ENCODE measurements at regions not wholly inside any gene's neighbourhood (a gene's known extent, or its start where the extent isn't known, plus 50 kb on each side); places are given as distances from the start of the nearest gene placed in this dataset.
A peak's percentile ranks its signal among the peaks of the same experiment; 100 is the strongest.

DNA sequence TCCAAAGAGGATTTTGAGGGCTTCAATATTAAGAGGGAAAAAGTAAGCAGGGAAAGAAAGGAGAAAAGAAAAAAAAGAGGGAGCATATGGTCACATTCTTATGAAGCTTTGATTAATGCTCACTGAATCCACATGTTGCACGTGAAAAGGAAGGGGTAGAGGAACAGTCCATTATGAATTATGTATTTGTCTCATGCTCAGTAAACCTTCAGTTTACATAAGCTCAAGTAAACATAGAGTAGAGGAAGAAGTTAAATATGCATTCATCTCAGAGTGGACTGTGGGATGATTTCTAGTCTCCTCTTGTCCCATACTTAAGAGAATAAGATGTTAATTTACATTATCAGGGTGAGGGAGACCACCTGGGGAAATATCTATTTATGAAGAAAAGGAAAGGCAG is 334.5 kb downstream of the IPO8 start:
- no peak for TF ChIP-seq Cebpa-rat (IDR thresholded peaks at IDR 0.05)
- no peaks in the 10 kb centered on the region for H3K27me3 ChIP-seq
- no peak overlapping the region for H3K4me3 ChIP-seq
- H3K9me3 ChIP-seq (replicated peaks in 1 of 11) = peaks cover 0 to 12% (median 4%) of the 10 kb centered on the region in 11 experiments; a peak in 9 of 22 replicates
- H3K4me2 ChIP-seq = no peak overlapping the region
- no peaks in the 10 kb centered on the region for H4K20me1 ChIP-seq
- H3K27ac ChIP-seq = no peak overlapping the region
- no peaks in the 10 kb centered on the region; a peak in 1 of 20 replicates for H3K4me1 ChIP-seq
- no peak overlapping the region for H3K9ac ChIP-seq
- no peaks in the 10 kb centered on the region for H3K36me3 ChIP-seq

- Histone ChIP-seq H3K9me3 (replicated peaks in 1 of 11) (peaks cover 0 to 12% (median 4%) of the 10 kb centered on the region in 11 experiments; a peak in 9 of 22 replicates), H3K4me2 (no peak overlapping the region), H3K4me1 (no peaks in the 10 kb centered on the region; a peak in 1 of 20 replicates), H3K36me3 (no peaks in the 10 kb centered on the region), H3K27me3 (no peaks in the 10 kb centered on the region), H3K27ac (no peak overlapping the region), H3K4me3 (no peak overlapping the region), H4K20me1 (no peaks in the 10 kb centered on the region), H3K9ac (no peak overlapping the region)
- TF ChIP-seq Cebpa-rat (IDR thresholded peaks at IDR 0.05) = no peak
Measured at GRCh38 chr12:30358671-30359070, 337.0 kb downstream of the IPO8 start.

DNA sequence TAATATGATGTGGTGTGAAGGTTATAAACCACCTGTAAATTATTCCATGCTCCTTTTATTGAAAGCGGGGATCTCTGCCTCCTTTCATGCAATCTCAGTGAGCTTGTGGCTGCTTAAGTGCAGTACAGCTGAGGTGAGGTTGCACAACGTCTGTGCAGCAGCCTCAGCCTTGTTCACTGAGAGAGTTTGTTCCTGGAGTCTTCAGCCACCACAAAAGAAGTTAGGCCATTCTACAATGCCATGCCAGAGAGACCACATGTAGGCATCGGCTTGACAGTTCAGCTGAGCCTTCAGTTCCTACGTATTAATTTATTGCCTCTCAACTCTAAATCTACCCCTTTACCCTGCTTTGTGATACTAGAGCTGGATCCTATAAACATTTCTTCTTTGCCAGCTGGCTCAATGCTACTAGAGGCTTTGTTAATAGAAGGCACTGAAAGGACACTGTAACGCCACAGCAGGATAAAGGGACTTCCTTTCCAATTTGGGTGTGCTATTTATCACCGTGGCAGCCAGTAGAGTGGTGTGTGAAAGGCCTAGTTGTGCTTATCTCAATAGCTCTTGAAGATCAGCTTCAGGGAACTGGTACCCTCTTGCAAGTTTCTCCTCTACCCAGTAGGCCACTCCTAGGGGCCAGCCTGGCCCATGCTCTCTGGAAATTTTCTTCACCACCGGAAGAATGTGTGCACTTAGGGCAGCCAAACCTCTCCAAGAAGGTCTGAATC is 337.7 kb downstream of the IPO8 start:
- Histone ChIP-seq H3K27me3 (no peaks in the 10 kb centered on the region), H3K27ac (no peak overlapping the region), H3K36me3 (no peaks in the 10 kb centered on the region), H3K9ac (no peak overlapping the region), H3K4me3 (no peak overlapping the region), H3K4me2 (no peak overlapping the region), H4K20me1 (no peaks in the 10 kb centered on the region), H3K4me1 (no peaks in the 10 kb centered on the region; a peak in 1 of 20 replicates), H3K9me3 (replicated peaks in 1 of 11) (peaks cover 0 to 5% (median 3%) of the 10 kb centered on the region in 11 experiments; a peak in 8 of 22 replicates)
- 0 out of 22 replicates have a peak, but pooled peaks of 1 of the 11 experiments have one; percentile 7 for TF ChIP-seq Cebpa-rat (IDR thresholded peaks at IDR 0.05)

- Histone ChIP-seq H3K27me3 (no peaks in the 10 kb centered on the region), H4K20me1 (no peaks in the 10 kb centered on the region), H3K36me3 (no peaks in the 10 kb centered on the region), H3K9me3 (replicated peaks in 1 of 11) (peaks cover 0 to 18% (median 5%) of the 10 kb centered on the region in 11 experiments; a peak in 9 of 22 replicates), H3K4me2 (peak overlapping the region in 2 of 11 experiments; percentile 19 to 32; a peak in 2 of 22 replicates), H3K9ac (no peak overlapping the region), H3K27ac (no peak overlapping the region), H3K4me1 (peaks cover 5 to 40% (median 7%) of the 10 kb centered on the region in 10 experiments; a peak in 18 of 20 replicates), H3K4me3 (no peak overlapping the region)
- TF ChIP-seq Cebpa-rat (IDR thresholded peaks at IDR 0.05) = no peak
Measured at GRCh38 chr12:30345744-30346471, 349.8 kb downstream of the IPO8 start.

DNA sequence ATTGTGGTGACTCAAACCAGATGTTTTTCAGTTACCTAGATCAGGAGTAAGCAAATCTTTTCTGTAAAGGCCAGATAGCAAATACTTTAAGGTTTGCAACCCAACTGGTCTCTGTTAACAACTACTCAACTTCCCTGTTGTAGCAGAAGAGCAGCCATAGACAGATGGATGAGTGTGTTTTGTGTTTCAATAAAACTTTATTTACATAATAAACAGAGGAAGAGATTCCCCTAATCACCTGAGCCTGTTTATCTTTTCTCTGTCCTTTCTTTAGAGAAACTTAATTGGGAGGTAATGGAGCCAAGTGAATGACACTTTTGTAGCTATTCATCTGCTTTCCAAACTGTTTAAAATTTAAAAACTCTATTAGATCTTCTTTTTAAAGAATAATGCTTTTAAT is 365.1 kb downstream of the IPO8 start:
- Histone ChIP-seq H3K9ac (no peak overlapping the region), H3K36me3 (no peaks in the 10 kb centered on the region), H3K27ac (no peak overlapping the region), H3K9me3 (replicated peaks in 1 of 11) (no peaks in the 10 kb centered on the region), H3K4me2 (no peak overlapping the region), H4K20me1 (no peaks in the 10 kb centered on the region), H3K27me3 (no peaks in the 10 kb centered on the region), H3K4me3 (no peak overlapping the region), H3K4me1 (no peaks in the 10 kb centered on the region)
- no peak for TF ChIP-seq Cebpa-rat (IDR thresholded peaks at IDR 0.05)

- Histone ChIP-seq H3K36me3 (no peaks in the 10 kb centered on the region), H3K4me2 (no peak overlapping the region), H3K9me3 (replicated peaks in 1 of 11) (0 out of 22 replicates have a peak, but pooled peaks cover 0 to under 1% (median 0%) of the 10 kb centered on the region in 11 experiments), H3K9ac (no peak overlapping the region), H3K4me1 (no peaks in the 10 kb centered on the region), H3K27ac (no peak overlapping the region), H3K4me3 (no peak overlapping the region), H4K20me1 (no peaks in the 10 kb centered on the region), H3K27me3 (no peaks in the 10 kb centered on the region)
- no peak for TF ChIP-seq Cebpa-rat (IDR thresholded peaks at IDR 0.05)
Measured at GRCh38 chr12:30329281-30329680, 366.4 kb downstream of the IPO8 start.

- no peak for TF ChIP-seq Cebpa-rat (IDR thresholded peaks at IDR 0.05)
- H3K4me3 ChIP-seq = no peak overlapping the region
- no peaks in the 10 kb centered on the region for H3K27me3 ChIP-seq
- no peak overlapping the region for H3K4me2 ChIP-seq
- H3K27ac ChIP-seq = no peak overlapping the region
- H3K9ac ChIP-seq = no peak overlapping the region
- H3K9me3 ChIP-seq (replicated peaks in 1 of 11) = peaks cover 0 to 13% (median 0%) of the 10 kb centered on the region in 11 experiments; a peak in 4 of 22 replicates
- no peaks in the 10 kb centered on the region for H4K20me1 ChIP-seq
- H3K4me1 ChIP-seq = no peaks in the 10 kb centered on the region
- H3K36me3 ChIP-seq = no peaks in the 10 kb centered on the region
Measured at GRCh38 chr12:30323008-30323407, 372.7 kb downstream of the IPO8 start.

- Histone ChIP-seq H3K4me1 (no peaks in the 10 kb centered on the region), H3K9me3 (replicated peaks in 1 of 11) (peaks cover 0 to 13% (median 0%) of the 10 kb centered on the region in 11 experiments; a peak in 4 of 22 replicates), H3K4me3 (no peak overlapping the region), H3K27ac (no peak overlapping the region), H3K4me2 (no peak overlapping the region), H3K36me3 (no peaks in the 10 kb centered on the region), H3K27me3 (no peaks in the 10 kb centered on the region), H4K20me1 (no peaks in the 10 kb centered on the region), H3K9ac (no peak overlapping the region)
- no peak for TF ChIP-seq Cebpa-rat (IDR thresholded peaks at IDR 0.05)
Measured at GRCh38 chr12:30320561-30320960, 375.1 kb downstream of the IPO8 start.

- Histone ChIP-seq H3K4me3 (no peak overlapping the region), H4K20me1 (no peaks in the 10 kb centered on the region), H3K9ac (no peak overlapping the region), H3K27ac (no peak overlapping the region), H3K27me3 (no peaks in the 10 kb centered on the region), H3K4me1 (no peaks in the 10 kb centered on the region), H3K9me3 (replicated peaks in 1 of 11) (peaks cover 0 to 26% (median 14%) of the 10 kb centered on the region in 11 experiments; a peak in 13 of 22 replicates), H3K4me2 (no peak overlapping the region), H3K36me3 (no peaks in the 10 kb centered on the region)
- TF ChIP-seq Cebpa-rat (IDR thresholded peaks at IDR 0.05) = no peak
Measured at GRCh38 chr12:30314506-30315100, 381.1 kb downstream of the IPO8 start.
